PC-9 (cell line): ENCODE measurements at regions not wholly inside any gene's neighbourhood (a gene's known extent, or its start where the extent isn't known, plus 50 kb on each side); places are given as distances from the start of the nearest gene placed in this dataset.

Source experiments
- EZH2 ChIP-seq: fragments of 200-600 bp; sonication (generic); IDR thresholded peaks from 2 replicates; pipeline ENCODE4 v1.8.0; 2017; ENCODE audit warnings: antibody characterized with exemption, low read depth
- TF ChIP-seq, protein P1 (sequence below): fragments of 200-600 bp; sonication (generic); conservative IDR thresholded peaks from 2 replicates; pipeline ENCODE4 v1.6.1; 2017; ENCODE audit warnings: mixed run types, antibody characterized with exemption, mild to moderate bottlenecking, moderate library complexity

DNA sequence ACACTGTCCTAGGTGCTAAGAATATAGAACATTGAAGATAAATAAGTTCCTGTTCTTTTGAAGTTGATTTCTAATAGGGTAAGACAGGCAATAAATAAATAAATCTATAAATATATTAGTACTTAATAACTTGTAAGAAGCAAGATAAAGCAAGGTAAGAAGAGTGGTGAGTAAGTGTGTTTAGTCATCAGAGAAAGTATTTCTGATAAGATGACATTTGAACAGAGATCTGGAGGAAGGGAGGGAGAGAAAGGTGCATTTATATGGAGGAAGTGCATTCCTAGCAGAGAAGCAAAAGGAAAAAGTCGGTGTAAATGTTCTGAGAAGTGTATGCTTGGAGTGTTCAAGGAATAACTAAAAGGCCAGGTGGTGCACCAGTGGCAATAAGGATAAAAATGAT lies 184.4 kb upstream of the GRIP1 start:
- TF ChIP-seq, protein P1, sequence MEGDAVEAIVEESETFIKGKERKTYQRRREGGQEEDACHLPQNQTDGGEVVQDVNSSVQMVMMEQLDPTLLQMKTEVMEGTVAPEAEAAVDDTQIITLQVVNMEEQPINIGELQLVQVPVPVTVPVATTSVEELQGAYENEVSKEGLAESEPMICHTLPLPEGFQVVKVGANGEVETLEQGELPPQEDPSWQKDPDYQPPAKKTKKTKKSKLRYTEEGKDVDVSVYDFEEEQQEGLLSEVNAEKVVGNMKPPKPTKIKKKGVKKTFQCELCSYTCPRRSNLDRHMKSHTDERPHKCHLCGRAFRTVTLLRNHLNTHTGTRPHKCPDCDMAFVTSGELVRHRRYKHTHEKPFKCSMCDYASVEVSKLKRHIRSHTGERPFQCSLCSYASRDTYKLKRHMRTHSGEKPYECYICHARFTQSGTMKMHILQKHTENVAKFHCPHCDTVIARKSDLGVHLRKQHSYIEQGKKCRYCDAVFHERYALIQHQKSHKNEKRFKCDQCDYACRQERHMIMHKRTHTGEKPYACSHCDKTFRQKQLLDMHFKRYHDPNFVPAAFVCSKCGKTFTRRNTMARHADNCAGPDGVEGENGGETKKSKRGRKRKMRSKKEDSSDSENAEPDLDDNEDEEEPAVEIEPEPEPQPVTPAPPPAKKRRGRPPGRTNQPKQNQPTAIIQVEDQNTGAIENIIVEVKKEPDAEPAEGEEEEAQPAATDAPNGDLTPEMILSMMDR, result no peak
- no peak for TF ChIP-seq EZH2
